GM18502 (cell line): ENCODE measurements at regions not wholly inside any gene's neighbourhood (a gene's known extent, or its start where the extent isn't known, plus 50 kb on each side); places are given as distances from the start of the nearest gene placed in this dataset.

Experiments used
- ATAC-seq: cut with Tn5 transposase; IDR thresholded peaks from one replicate; pipeline ENCODE4 v1.9.1; 2021; ENCODE audit warnings: mild to moderate bottlenecking; ENCODE audit not compliant: unreplicated experiment, poor library complexity

GRCh38 chr14:87457720-87458119 is 535.3 kb downstream of the GALC start:
- ATAC-seq = no peak

GRCh38 chr14:87450193-87450592 is 542.8 kb downstream of the GALC start:
- ATAC-seq = no peak

- no peak for ATAC-seq
These were observed 544.0 kb downstream of the GALC start for GRCh38 chr14:87449016-87449415.

DNA sequence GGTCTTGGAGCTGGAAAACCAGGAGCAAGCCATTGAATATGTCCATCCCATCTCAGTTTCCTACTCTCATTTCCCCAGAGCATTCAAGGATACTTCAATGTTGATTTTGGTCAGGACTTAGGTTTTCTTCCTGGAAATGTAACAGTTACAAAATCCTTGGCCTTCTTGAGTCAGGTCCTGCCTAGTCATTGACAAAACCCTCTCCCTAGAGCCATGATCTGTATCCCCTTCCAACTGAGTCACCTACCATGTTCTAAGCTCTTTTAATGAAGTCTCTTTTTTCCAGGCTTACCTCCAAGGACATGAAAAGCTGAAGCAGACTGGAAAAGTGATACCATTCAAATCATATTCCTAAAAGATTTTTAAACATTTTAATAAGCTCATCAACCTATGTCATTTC is 549.2 kb downstream of the GALC start:
- no peak for ATAC-seq

- no peak for ATAC-seq
These were observed 549.9 kb downstream of the GALC start for GRCh38 chr14:87443039-87443438.

DNA sequence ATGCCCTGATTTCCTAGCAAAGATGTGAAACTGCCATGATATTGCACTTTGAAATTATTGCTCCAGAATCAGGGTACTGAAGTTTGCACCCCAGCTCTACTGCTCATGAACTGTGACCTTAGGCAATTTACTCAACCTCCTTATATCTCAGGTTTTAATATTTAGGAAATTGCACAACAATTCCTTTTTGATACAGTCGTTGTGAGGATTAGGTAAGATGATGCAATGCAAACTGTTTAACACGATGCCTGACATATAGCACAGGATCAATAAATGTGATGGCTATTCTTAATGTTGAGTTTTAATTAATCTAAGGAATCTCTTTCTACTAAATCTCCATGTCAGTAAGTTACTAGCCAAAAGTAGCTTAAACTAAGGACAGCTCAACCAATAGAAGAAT is 555.8 kb downstream of the GALC start:
- no peak for ATAC-seq

DNA sequence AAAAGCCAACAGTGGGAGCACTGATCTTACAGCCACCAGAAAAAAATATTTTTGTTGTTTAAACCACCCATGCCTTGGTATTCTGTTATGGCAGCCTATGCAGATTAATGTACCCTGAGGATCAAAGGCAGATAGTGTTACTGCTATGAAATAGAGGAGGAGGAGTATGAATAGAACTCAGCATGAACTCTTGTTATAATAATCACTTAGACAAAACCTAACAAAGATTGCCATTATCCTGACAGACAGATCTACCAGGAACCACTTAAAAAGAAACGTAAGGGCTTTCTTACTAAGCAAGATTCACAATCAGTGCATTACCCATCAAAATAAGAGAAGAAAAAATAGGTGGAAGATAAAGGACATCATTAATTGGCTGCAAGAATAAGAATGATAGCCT is 558.3 kb downstream of the GALC start:
- ATAC-seq = no peak

GRCh38 chr14:87434011-87434410 is 559.0 kb downstream of the GALC start:
- ATAC-seq = no peak

- no peak for ATAC-seq
These were observed 560.3 kb downstream of the GALC start for GRCh38 chr14:87432698-87433097.

- no peak for ATAC-seq
These were observed 562.2 kb downstream of the GALC start for GRCh38 chr14:87430810-87431209.

DNA sequence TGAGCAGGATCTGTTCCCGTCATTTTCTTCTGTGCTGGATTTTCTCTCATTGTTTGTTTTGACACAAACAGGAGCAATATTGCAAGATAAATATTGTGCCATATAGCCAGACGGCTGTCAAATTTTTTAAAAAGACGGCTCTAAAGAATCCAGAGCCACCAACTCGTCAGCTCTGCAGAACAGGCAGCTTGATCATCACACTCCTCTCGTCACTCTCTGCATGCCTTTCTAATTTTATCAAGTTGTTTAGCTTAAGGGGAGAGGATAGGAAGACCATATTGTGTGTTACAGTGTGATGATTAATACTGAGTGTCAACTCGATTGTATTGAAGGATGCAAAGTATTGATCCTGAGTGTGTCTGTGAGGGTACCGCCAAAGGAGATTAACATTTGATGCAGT is 562.8 kb downstream of the GALC start:
- no peak for ATAC-seq

GRCh38 chr14:87419925-87420324 is 573.1 kb downstream of the GALC start:
- no peak for ATAC-seq

DNA sequence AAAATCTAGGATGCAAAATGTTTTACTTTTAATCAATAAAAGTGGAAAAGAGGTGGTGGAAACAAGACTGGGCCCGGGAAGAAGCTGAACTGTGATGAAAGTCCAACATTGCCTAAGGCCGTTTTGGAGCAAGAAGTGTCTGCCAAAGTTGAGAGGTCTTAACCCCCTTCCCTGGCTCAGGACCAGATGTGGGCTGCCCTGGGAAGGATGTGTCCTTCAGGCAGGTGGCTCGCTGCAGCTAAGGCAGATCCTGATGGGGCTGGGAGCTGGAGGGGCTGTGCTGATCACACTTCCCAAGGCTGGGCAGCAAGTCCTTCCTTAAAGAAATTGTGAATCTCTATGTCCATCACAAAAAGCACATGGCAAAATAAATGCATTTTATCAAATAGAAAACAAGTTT is 581.6 kb downstream of the GALC start:
- no peak for ATAC-seq

DNA sequence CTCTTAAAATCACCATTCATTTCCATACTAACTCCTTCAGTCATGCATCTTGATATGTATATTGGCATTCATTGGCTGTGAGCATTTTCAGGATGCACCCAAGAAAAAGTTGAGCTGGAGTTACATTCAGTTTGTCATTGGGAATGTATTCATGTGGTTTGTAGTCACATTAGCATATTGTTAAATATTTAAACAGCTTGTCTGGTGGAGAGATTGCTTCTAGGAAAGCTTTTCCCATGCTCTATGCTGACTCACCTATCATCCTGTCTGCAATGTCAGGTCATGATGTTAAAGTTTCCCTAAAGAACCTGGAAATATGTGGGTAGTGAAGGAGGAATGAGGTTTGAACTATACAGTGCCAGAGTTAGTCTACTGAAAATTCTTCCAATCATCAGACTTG is 583.6 kb downstream of the GALC start:
- ATAC-seq = no peak

DNA sequence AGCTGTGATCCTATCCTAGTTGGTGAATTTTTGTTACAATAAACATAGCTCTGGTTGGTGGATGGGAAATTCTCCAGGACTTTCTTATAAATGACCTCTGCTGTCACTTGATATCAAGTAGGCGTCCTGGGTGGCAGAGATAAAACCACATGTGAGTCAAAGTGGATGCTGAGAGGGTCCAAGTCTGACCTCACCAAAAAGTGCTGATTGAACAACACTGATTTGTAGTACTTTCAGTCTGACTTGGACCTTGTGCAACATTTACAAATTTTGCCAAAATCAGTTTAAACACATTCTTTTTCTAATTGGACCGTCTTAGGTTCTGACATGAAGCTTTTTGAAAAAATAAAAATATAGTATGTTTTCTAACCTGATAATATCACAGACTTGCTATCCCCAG is 585.6 kb downstream of the GALC start:
- ATAC-seq = no peak

GRCh38 chr14:87405563-87405962 is 587.4 kb downstream of the GALC start:
- no peak for ATAC-seq

DNA sequence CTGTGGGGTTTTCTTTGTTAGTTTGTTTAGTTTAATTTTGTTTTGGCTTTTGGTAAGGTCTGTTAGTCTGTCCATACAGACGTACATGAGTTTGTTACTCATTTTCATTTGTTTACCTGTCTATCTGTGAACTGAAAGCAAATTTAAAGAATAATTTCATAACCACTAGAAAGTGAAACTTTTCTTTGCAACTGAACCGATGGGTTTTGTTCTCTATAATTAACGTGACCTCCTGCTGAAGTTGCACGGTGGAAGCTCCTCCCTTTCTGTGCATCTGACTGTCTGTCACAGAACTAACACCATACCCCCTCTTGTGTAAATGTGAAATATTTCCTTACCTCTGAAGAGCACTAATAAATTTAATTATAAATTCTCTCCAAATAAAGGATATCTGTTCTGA is 595.5 kb downstream of the GALC start:
- ATAC-seq = no peak

DNA sequence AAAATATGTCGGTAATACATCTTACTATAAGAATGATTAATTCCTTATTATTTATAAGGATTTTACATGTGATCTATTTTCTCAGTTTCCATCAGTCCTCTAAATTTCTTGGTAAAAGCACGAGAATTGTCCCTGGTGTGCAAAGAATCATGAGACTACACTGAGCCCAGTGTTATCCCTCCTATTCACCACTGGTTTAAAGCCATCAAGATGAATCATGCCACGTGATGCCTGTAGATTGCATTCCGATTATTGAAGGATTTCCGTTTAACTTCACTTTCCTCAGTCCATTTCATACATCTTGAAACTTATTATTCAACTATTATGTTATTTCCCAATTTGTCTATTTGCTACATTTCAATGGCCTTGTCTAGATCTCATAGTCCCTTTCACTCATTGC is 601.9 kb downstream of the GALC start:
- ATAC-seq = no peak

- ATAC-seq = no peak
These were observed 604.0 kb downstream of the GALC start for GRCh38 chr14:87388946-87389345.

GRCh38 chr14:87387806-87388205 is 605.2 kb downstream of the GALC start:
- ATAC-seq = no peak

- no peak for ATAC-seq
These were observed 606.5 kb downstream of the GALC start for GRCh38 chr14:87386524-87386923.

GRCh38 chr14:87380054-87380453 is 612.9 kb downstream of the GALC start:
- ATAC-seq = no peak

DNA sequence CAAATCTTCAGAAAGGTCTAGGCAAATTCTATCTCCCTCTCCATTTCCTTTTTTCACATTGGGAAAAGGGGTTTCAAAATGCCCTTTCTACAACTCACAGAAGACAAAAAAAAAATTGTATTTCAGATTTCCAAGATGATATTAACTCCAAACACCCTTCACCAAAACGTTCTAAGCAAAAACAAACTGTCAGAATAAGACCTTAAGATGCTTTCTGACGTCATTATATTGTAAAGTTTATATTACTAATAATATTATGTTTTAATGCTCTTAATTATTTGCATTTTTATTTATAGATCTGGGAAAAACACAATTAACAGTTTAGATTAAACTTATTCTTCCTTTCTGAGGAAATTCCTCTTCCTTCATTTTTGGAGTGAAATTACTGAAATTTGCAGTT is 624.2 kb downstream of the GALC start:
- no peak for ATAC-seq
